ENCODE measurements at regions not wholly inside any gene's neighbourhood (a gene's known extent, or its start where the extent isn't known, plus 50 kb on each side); places are given as distances from the start of the nearest gene placed in this dataset.

DNA sequence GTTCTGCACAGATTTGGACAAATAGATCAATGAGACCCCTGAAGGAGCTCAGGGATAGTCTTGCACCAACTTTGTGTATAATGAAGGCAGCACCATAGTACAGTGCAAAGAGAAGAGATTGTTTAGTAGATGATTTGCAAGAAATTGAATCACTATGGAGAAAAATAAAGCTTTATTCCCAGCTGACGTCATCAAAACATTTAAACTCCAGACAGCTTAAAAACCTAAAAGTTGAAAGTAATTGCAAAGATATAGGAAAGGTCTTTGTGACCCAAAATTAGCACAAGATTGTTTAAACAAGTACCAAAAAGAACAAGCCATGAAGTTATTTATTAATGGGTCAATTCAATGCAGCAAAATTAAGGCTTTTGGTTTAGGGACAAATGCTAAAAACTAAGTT, 88.8 kb upstream of the BACE2 start:
- Histone ChIP-seq H3K27me3 (peaks cover 18% of the 10 kb centered on the region), H3K4me3 (no peak overlapping the region), H3K36me3 (no peaks in the 10 kb centered on the region), H3K9me3 (no peaks in the 10 kb centered on the region)
- no peak for DNase-seq

GRCh38 chr21:41080485-41081121, 87.4 kb upstream of the BACE2 start:
- peaks cover 18% of the 10 kb centered on the region for H3K27me3 ChIP-seq
- no peaks in the 10 kb centered on the region for H3K9me3 ChIP-seq
- no peak for DNase-seq
- H3K4me3 ChIP-seq, result no peak overlapping the region
- no peaks in the 10 kb centered on the region for H3K36me3 ChIP-seq

GRCh38 chr21:41086569-41086968, 81.4 kb upstream of the BACE2 start:
- H3K36me3 ChIP-seq, result no peaks in the 10 kb centered on the region
- peaks cover 11% of the 10 kb centered on the region for H3K27me3 ChIP-seq
- no peak overlapping the region for H3K4me3 ChIP-seq
- H3K9me3 ChIP-seq, result no peaks in the 10 kb centered on the region
- no peak for DNase-seq

GRCh38 chr21:41090981-41091380, 77.0 kb upstream of the BACE2 start:
- no peak for DNase-seq
- no peak overlapping the region for H3K4me3 ChIP-seq

GRCh38 chr21:41091616-41092015, 76.3 kb upstream of the BACE2 start:
- Histone ChIP-seq H3K4me3 (no peak overlapping the region), H3K27me3 (peaks cover 4% of the 10 kb centered on the region), H3K9me3 (no peaks in the 10 kb centered on the region), H3K36me3 (no peaks in the 10 kb centered on the region)
- DNase-seq, result no peak

More at GRCh38 chr21:41090981-41091380, 77.0 kb upstream of the BACE2 start:
- Histone ChIP-seq H3K27me3 (peaks cover 9% of the 10 kb centered on the region), H3K9me3 (no peaks in the 10 kb centered on the region), H3K36me3 (no peaks in the 10 kb centered on the region)

DNA sequence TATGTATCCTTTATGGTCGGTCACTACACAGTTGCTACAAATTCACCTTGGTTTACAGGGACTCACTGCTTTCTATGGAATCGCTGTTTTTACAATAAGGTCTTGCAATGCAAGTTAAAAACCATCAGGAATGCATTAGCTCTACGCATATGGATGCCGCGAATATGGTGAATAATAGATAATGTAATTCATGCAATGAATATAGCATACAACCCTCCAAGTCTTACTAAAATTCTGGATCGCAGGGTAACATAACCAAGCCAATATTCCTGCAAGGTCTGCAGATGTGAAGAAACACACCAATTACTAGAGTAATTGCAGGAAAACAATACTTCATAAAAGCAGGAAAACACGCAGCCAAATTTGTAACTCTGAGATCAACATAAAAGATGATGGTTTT, 75.6 kb upstream of the BACE2 start:
- H3K27me3 ChIP-seq, result peaks cover 2% of the 10 kb centered on the region; the same call in 1 of the 2 replicates
- no peak for DNase-seq
- no peaks in the 10 kb centered on the region for H3K9me3 ChIP-seq
- H3K36me3 ChIP-seq, result no peaks in the 10 kb centered on the region
- no peak overlapping the region for H3K4me3 ChIP-seq

GRCh38 chr21:41095983-41096382, 72.0 kb upstream of the BACE2 start:
- no peak for DNase-seq

DNA sequence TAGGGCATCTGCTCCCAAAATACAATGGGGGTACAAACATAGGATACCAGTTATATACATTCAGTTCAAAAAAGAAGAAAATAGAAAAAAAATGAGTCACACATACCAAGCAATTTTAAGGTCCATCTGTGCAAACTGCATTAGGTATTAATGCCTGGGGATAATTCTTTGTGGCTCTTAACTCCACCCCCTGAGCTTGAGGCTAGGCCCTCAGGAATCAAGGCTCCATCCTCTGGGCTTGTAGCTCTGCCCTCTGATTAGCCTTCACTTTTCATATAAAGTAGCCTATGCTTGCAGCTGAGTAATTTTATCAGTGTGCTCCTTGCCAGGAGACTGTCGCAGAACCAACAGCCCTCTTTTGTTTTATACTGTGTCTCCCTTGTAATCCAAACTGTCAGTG, 69.9 kb upstream of the BACE2 start:
- DNase-seq, result no peak
- peaks cover 2% of the 10 kb centered on the region; the same call in 1 of the 2 replicates for H3K9me3 ChIP-seq
- no peak overlapping the region for H3K4me3 ChIP-seq
- H3K27me3 ChIP-seq, result peaks cover 7% of the 10 kb centered on the region
- no peaks in the 10 kb centered on the region for H3K36me3 ChIP-seq

More at GRCh38 chr21:41095983-41096382, 72.0 kb upstream of the BACE2 start:
- Histone ChIP-seq H3K27me3 (peaks cover 7% of the 10 kb centered on the region), H3K4me3 (no peak overlapping the region), H3K9me3 (peaks cover 2% of the 10 kb centered on the region; the same call in 1 of the 2 replicates), H3K36me3 (no peaks in the 10 kb centered on the region)

- H3K36me3 ChIP-seq, result no peaks in the 10 kb centered on the region
- H3K27me3 ChIP-seq, result peaks cover 10% of the 10 kb centered on the region
- no peak for DNase-seq
- peaks cover 2% of the 10 kb centered on the region; the same call in 1 of the 2 replicates for H3K9me3 ChIP-seq
- no peak overlapping the region for H3K4me3 ChIP-seq
Observed at GRCh38 chr21:41098481-41099042, 69.4 kb upstream of the BACE2 start.

- peaks cover 2% of the 10 kb centered on the region; the same call in 1 of the 2 replicates for H3K9me3 ChIP-seq
- no peak overlapping the region for H3K4me3 ChIP-seq
- DNase-seq, result no peak
- H3K27me3 ChIP-seq, result peaks cover 29% of the 10 kb centered on the region
- H3K36me3 ChIP-seq, result no peaks in the 10 kb centered on the region
Observed at GRCh38 chr21:41100826-41101550, 67.0 kb upstream of the BACE2 start.

DNA sequence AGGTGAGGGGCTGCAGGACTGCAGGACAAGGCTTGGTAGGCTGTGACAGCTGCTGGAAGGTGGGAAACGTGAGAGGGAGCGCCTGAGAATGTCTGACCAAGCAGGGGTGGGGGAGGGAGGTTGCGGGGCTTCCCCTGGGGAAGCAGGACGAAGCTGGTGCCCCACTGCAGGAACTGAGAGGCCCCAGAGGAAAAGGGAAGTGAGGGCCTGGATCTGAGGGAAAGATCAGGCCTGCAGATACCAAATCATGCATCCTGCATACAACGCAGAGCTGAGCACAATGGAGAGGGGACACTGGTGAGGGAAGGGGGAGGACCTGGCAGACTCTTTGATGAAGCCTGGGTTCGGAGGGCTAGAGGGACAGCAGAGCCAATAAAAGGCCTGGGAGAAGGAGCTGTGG, 65.7 kb upstream of the BACE2 start:
- H3K4me3 ChIP-seq, result no peak overlapping the region
- DNase-seq, result no peak
- H3K36me3 ChIP-seq, result no peaks in the 10 kb centered on the region

GRCh38 chr21:41107602-41108001, 60.4 kb upstream of the BACE2 start:
- Histone ChIP-seq H3K36me3 (no peaks in the 10 kb centered on the region), H3K4me3 (no peak overlapping the region), H3K27me3 (peaks cover 28% of the 10 kb centered on the region), H3K9me3 (no peaks in the 10 kb centered on the region)
- no peak for DNase-seq

More for the DNA sequence above, 65.7 kb upstream of the BACE2 start:
- H3K9me3 ChIP-seq, result peaks cover 2% of the 10 kb centered on the region; the same call in 1 of the 2 replicates
- peaks cover 35% of the 10 kb centered on the region for H3K27me3 ChIP-seq

DNA sequence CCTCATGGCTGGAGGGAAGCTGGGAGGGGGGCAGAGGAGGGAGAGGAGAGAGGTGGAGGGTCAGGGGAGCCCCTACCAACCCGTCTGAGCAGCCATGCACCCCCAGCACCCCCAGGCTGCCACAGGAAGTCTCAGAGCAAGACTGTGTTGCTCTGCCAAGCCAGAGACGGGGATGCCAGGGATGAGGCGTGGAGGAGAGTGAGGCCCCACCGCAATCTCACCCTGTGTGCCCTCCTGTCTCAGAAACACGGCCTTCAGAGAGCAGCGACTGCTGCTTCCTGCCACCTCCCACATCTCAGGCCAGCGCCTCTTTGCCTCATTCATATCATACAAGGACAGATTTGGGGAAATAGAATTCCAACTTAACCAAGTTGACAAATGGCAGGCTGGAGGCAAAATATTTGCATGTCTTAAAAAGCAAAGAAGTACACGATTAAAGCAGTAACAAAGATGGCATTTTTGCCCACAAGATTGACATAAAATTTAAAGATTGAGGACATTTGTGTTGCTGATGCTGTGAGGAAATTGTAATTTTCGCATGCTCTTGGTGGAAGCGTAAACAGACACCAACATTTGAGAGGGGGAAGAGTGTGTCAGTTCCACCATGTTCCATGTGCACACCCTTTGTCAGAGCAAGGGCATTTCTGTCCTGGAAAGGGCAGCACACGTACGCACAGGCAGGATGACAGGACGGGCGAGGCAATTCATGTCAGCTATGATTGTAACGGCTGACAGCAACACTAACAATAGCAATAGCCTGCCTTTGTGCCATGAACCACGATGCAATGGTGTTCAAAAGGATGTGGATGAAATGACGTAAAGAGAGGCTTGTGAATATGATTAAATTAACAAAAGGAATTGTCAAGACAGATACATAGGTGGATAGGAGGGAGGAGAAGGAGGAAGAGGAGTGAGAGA, 59.0 kb upstream of the BACE2 start:
- H3K36me3 ChIP-seq, result no peaks in the 10 kb centered on the region
- H3K4me3 ChIP-seq, result no peak overlapping the region
- peak; percentile 15 for DNase-seq
- H3K27me3 ChIP-seq, result peaks cover 22% of the 10 kb centered on the region
- no peaks in the 10 kb centered on the region for H3K9me3 ChIP-seq

DNA sequence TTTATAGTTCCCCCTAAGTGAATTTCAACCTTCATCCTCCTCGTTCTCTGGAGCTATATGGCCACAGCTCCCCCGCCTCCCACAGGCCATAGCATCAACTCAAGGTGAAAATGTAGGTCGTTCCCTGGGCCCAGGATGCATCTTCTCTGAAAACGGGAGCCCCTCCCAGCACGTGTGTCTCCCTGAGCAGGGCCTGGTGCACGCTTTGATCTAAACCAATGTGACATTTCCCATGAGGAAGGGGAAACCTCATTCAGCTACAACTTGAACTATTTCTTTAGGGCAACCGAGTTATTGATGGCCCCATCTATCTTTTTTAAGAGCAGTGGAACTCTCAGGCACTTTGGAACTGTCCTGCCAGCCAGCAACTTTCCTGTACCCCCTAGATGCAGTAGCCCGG, 57.8 kb upstream of the BACE2 start:
- Histone ChIP-seq H3K4me3 (no peak overlapping the region), H3K36me3 (no peaks in the 10 kb centered on the region), H3K9me3 (no peaks in the 10 kb centered on the region), H3K27me3 (peaks cover 11% of the 10 kb centered on the region)
- DNase-seq, result no peak

DNA sequence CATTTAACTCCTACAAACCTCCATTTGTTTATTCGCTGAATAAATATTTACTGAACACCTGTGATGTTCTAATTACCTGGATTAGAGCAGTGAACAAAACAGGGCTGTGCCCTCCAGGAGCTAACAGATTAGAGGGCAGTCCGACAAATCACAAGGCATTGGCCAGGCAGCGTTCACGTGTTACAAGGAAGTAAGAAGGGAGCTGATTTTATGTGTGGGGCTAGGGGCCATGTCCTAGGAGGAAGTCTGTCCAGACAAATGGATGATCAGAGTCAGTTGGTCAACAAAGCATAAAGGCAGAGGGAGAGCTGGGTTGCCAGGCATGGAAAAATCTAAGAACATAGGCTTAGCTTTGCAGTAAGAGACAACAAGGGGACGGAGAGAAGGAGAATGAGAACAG, 57.3 kb upstream of the BACE2 start:
- Histone ChIP-seq H3K36me3 (no peaks in the 10 kb centered on the region), H3K27me3 (peaks cover 9% of the 10 kb centered on the region), H3K4me3 (no peak overlapping the region), H3K9me3 (no peaks in the 10 kb centered on the region)
- DNase-seq, result no peak

DNA sequence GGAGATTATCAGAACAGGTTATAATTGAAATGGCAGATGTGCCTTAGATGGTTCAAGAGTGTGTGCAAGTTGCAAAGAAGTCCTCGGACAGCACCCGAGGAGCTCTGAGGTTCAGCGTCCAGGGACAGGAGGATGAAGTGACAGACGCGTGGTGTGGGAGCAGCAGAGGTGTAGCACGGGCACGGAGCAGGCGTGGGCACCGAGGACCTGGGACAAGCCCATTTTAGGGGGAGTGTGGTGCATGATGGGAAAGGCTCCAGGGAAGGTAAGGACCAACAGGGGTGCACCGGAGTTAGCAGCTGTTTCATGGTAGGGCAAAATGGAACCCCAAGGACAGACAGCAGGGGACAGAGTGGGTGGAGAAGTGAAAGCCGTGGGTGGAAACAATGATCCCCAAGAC, 56.3 kb upstream of the BACE2 start:
- H3K9me3 ChIP-seq, result no peaks in the 10 kb centered on the region
- no peaks in the 10 kb centered on the region for H3K36me3 ChIP-seq
- H3K27me3 ChIP-seq, result no peaks in the 10 kb centered on the region
- no peak overlapping the region for H3K4me3 ChIP-seq
- DNase-seq, result no peak
